ENCODE measurements at regions not wholly inside any gene's neighbourhood (a gene's known extent, or its start where the extent isn't known, plus 50 kb on each side); places are given as distances from the start of the nearest gene placed in this dataset.

DNA sequence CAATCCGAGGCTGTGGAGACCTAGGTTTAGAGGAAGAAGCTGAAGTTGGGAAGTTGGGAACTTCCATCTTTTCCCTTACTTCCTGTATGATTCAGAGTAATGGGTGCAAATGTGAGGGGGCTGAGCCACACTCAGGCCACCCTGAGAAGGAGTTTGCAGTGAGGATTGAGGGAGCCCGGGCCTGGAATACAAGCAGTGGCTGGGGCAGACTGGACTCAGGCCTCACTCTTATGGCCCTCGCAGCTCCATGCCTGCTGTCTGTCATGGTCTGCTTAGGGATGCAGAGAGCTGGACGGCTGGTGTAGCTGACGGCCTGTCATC, 73.7 kb upstream of the RAB4A start:
- intact Hi-C loops (cut with micrococcal nuclease), result no loop called here
- H3K36me3 Mint-ChIP-seq, result peaks cover 0 to 2% of the 10 kb centered on the region in 2 donors

DNA sequence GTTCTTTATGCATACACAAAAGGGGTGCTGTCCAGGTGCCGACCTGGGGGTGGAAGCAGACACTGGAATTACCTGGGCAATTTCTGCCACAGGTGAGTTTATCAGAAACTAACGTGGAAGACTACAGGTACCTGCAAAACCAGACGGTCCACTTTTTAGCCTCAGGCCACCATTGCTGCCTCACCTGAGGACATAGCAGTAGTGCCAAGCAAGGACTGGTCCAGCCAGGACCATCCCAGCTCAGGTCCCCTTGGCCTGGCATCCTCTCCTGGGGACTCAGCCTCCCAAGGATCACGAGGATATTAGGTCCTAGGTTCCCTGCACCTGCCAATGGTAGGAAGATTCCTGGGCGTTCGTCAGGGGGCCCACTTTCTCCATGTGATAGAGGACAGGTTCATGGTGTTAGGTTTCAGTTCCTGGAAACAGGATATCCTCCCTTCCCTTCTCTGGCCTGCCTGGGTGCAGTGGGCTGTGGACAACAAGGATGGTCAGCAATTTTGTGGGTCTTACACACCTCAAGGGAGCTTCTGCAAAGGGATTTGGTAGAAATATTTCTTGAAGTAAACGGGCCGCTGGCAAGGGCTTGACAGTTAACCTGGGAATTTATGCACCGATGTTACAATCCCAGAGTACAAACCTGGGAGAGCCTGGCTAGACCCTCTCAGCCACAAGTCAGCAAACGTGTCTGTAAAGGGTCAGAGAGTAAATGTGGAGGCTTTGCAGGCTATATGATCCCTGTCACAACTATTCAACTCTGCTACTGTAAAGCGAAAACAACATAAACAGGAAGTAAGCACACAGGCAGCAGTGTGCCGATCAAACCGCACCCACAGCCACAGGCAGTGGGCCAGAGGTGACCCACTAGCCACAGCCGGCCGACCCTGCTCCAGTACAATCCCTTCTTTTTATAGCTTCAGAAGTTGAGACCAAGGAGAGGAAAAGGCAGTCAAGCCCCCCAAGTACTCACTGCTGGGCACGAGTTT, 71.4 kb upstream of the RAB4A start:
- Histone ChIP-seq H3K9me3 (replicated peaks in 1 of 2; ENCODE audit: control insufficient read depth in 1 of 2, insufficient read depth in 1 of 2, low read length in 2 of 2) (no peaks in the 10 kb centered on the region), H3K27ac (ENCODE audit: low read depth in 1 of 2, low read length in 2 of 2) (peak overlapping the region; percentile 48 to 89), H3K4me1 (ENCODE audit: control insufficient read depth in 1 of 2, insufficient read depth in 2 of 2, low read length in 2 of 2) (peaks cover 19 to 29% of the 10 kb centered on the region in 2 donors), H3K4me2 (replicated peaks; ENCODE audit: extremely low read depth, low read length, poor library complexity, severe bottlenecking) (peak overlapping the region; percentile 66), H3K4me3 (replicated peaks in 1 of 3; ENCODE audit: low read depth in 2 of 3, low read length in 3 of 3) (peak overlapping the region; percentile 3 to 59 (median 7)), H3K9ac (ENCODE audit: insufficient read depth, low read length, poor library complexity, severe bottlenecking) (peak overlapping the region; percentile 50), H2AFZ (ENCODE audit: insufficient read depth, low read depth, low read length, poor library complexity, severe bottlenecking) (peak overlapping the region; percentile 72), H4K20me1 (ENCODE audit: insufficient read depth, low read length) (no peaks in the 10 kb centered on the region), H3K79me2 (ENCODE audit: insufficient read depth, low read length) (no peaks in the 10 kb centered on the region), H3K36me3 (replicated peaks in 1 of 2; ENCODE audit: control insufficient read depth in 1 of 2, insufficient read depth in 2 of 2, low read length in 2 of 2) (no peaks in the 10 kb centered on the region), H3K27me3 (ENCODE audit: control insufficient read depth in 2 of 2, insufficient read depth in 2 of 2, low read length in 2 of 2) (no peaks in the 10 kb centered on the region)
- TF ChIP-seq, protein P1, sequence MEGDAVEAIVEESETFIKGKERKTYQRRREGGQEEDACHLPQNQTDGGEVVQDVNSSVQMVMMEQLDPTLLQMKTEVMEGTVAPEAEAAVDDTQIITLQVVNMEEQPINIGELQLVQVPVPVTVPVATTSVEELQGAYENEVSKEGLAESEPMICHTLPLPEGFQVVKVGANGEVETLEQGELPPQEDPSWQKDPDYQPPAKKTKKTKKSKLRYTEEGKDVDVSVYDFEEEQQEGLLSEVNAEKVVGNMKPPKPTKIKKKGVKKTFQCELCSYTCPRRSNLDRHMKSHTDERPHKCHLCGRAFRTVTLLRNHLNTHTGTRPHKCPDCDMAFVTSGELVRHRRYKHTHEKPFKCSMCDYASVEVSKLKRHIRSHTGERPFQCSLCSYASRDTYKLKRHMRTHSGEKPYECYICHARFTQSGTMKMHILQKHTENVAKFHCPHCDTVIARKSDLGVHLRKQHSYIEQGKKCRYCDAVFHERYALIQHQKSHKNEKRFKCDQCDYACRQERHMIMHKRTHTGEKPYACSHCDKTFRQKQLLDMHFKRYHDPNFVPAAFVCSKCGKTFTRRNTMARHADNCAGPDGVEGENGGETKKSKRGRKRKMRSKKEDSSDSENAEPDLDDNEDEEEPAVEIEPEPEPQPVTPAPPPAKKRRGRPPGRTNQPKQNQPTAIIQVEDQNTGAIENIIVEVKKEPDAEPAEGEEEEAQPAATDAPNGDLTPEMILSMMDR (IDR thresholded peaks at IDR 0.05), result no peak
- Mint-ChIP-seq H3K9me3 (no peaks in the 10 kb centered on the region), H3K27ac (peak overlapping the region; percentile 88 to 95 (median 92)), H3K36me3 (peaks cover 0 to 2% of the 10 kb centered on the region in 2 donors), H3K27me3 (ENCODE audit: low read depth in 3 of 3) (no peaks in the 10 kb centered on the region), H3K4me3 (peak overlapping the region; percentile 67 to 78), H3K4me1 (peaks cover 20% of the 10 kb centered on the region)
- peak; percentile 66 to 84 (median 78) for DNase-seq
- intact Hi-C loops (cut with micrococcal nuclease), result no loop called here
- WGBS (ENCODE audit: insufficient coverage), result 43% methylated on average over 7 of the region's 16 CpGs

More for the DNA sequence above, 73.7 kb upstream of the RAB4A start:
- 98% methylated on average over 3 of the region's 5 CpGs for WGBS (ENCODE audit: insufficient coverage)
- H3K27me3 Mint-ChIP-seq (ENCODE audit: low read depth in 3 of 3), result no peaks in the 10 kb centered on the region
- Histone ChIP-seq H4K20me1 (ENCODE audit: insufficient read depth, low read length) (no peaks in the 10 kb centered on the region), H3K4me1 (ENCODE audit: control insufficient read depth in 1 of 2, insufficient read depth in 2 of 2, low read length in 2 of 2) (peaks cover 27 to 43% of the 10 kb centered on the region in 2 donors), H3K9me3 (replicated peaks in 1 of 2; ENCODE audit: control insufficient read depth in 1 of 2, insufficient read depth in 1 of 2, low read length in 2 of 2) (no peaks in the 10 kb centered on the region), H3K27me3 (ENCODE audit: control insufficient read depth in 2 of 2, insufficient read depth in 2 of 2, low read length in 2 of 2) (no peaks in the 10 kb centered on the region), H3K79me2 (ENCODE audit: insufficient read depth, low read length) (no peaks in the 10 kb centered on the region), H2AFZ (ENCODE audit: insufficient read depth, low read depth, low read length, poor library complexity, severe bottlenecking) (no peak overlapping the region), H3K4me3 (replicated peaks in 1 of 3; ENCODE audit: low read depth in 2 of 3, low read length in 3 of 3) (no peak overlapping the region), H3K9ac (ENCODE audit: insufficient read depth, low read length, poor library complexity, severe bottlenecking) (no peak overlapping the region), H3K4me2 (replicated peaks; ENCODE audit: extremely low read depth, low read length, poor library complexity, severe bottlenecking) (no peak overlapping the region), H3K36me3 (replicated peaks in 1 of 2; ENCODE audit: control insufficient read depth in 1 of 2, insufficient read depth in 2 of 2, low read length in 2 of 2) (no peaks in the 10 kb centered on the region), H3K27ac (ENCODE audit: low read depth in 1 of 2, low read length in 2 of 2) (no peak overlapping the region)
- peaks cover 0 to 5% (median 0%) of the 10 kb centered on the region in 7 donors for H3K9me3 Mint-ChIP-seq
- H3K4me1 Mint-ChIP-seq, result peaks cover 33% of the 10 kb centered on the region
- no peak overlapping the region for H3K4me3 Mint-ChIP-seq
- H3K27ac Mint-ChIP-seq, result peak overlapping the region in 2 of 7 donors; percentile 7 to 60
- DNase-seq, result peak in 2 of 3 donors; percentile 52 to 77
- TF ChIP-seq, protein P1 (IDR thresholded peaks at IDR 0.05), result no peak

Measured in CD14-positive monocyte (primary cell).